GM12873 (cell line): ENCODE measurements at regions not wholly inside any gene's neighbourhood (a gene's known extent, or its start where the extent isn't known, plus 50 kb on each side); places are given as distances from the start of the nearest gene placed in this dataset.

Experiments
- CTCF ChIP-seq: IDR thresholded peaks from 2 replicates; pipeline ENCODE4 v1.5.1; 2012; ENCODE audit warnings: low read depth, mild to moderate bottlenecking, moderate library complexity, low read length, control low read depth; ENCODE audit not compliant: insufficient read depth; ENCODE audit errors: missing control alignments

DNA sequence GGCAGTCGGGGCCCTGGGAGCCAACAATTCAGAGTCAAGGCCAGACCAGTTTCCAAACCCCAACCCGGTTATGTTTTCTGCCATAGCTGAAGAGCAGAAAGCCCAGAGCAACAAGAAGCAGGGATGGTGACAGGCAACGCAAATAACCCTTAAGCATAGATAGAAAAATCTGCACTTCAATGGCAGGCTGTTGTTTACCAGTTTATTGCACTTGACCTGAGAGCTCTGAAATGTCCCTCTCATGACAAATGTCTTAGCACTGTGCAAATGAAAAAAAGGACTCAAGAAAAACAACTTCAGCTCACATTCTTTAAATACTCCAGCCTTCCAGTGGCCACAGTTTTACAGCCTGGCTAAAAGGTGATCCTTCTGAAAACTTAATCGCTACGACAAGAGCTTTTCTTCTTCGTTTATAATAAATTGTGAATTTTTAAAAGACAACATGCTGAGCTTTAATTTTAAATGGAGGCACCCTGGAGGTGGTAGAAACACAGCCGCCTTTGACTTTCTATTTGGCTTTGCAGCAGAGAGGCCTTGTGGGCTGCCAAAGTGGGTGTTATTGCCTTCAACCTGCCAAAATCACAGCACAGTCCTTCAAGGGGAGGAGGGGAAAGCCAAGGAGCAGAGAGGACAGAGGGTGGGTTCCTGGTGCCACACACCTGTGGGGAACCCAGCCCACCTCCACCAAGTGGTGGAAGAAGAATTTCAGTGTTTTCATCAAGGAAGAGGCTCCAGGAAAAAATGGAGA lies 289.5 kb upstream of the CDYL start:
- no peak for TF ChIP-seq CTCF

DNA sequence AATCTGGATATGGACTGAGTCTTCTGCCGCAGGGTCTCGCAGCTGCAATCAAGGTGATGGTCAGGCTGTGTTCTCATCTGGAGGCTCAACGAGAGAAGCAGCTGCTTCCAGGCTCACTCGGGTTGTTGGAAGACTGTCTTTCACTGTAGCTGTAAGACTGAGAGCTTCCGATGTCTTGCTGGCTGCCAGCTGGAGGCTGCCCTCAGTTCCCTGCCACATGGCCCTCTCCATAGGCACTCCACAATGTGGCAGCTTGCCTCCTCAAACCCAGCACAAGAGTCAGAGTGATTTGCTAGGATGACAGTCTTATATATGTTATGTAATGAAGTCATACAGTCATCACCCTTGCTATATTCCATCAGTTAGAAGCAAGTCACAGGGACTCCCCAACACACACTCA lies 290.5 kb upstream of the CDYL start:
- no peak for TF ChIP-seq CTCF

- TF ChIP-seq CTCF: no peak
These were observed 293.7 kb upstream of the CDYL start for GRCh38 chr6:4482461-4482860.

DNA sequence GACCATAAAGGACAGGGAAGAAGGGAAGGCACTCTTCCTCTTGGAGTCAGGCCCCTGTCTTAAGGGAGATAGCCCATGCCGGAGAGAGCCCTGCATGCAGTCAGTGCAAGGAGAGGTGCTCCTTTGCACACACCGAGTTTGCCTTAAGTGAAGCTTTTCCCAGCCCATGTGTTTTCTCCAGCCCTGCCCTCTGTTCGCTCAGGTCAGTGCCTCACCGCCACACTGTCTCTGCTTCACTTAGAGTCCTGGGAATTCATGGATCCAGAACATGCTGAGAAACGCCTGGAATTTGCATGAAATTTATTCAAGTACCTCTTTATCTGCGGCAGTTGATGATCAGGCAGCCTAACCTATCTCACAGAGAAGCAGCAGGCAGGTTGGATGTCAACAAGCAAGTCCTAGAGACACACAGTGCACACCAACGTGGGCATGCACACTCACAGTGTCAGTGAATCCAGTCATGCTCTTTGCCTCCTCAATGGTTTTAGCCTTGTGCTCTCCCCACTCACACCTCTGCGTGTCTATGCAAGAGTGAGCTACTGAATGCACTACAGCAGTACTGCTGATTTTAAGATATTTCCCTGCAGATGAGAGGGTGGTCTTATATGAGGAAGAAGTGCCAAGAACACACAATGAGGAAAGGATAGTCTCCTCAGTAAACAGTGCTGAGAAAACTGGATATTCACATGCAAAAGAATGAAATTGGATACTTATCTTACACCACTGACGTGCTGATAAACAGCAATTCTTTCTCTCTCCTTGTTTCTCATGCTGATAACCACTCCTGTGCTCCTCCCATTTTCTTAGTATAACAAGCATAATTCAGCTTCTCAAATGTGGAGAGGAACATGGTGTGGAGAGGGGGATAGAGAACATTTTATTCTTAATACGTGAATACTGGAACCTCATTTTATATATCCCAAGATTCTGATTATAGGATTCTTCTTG lies 295.1 kb upstream of the CDYL start:
- TF ChIP-seq CTCF: no peak

GRCh38 chr6:4478098-4478497 lies 298.1 kb upstream of the CDYL start:
- no peak for TF ChIP-seq CTCF

GRCh38 chr6:4474810-4475209 lies 301.4 kb upstream of the CDYL start:
- TF ChIP-seq CTCF: no peak

DNA sequence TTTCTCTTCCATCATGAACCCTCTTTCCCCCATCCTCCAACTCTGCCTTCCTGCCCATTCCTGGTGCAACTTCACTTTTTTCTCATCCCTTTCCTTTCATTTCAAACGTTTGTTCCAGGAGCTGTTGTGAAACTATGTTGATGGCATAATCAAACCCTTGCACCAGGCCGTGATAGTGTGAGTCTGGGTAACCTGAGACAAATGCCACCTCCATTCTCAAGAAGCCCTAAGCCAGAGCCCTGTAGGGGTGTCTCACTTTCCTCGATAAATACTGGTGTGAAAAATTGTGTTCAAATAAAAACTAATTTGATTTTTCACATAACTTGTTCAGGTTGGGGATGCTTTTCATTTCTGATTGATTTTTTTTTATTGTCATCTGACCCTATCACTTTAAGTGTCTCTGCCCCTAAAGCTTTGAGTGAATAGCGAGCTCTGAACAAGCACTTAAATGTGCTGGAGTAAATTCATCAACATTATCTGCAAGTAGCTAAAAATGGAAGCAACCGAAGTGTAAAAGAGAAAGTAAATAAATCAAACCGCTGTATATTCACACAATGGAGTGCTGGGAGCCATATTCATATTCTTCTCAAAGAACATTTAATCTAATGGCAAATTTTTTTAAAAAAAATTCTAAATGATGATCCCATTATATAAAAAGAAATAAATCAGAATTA lies 303.1 kb upstream of the CDYL start:
- no peak for TF ChIP-seq CTCF
